IMR-90 (cell line): ENCODE measurements at regions not wholly inside any gene's neighbourhood (a gene's known extent, or its start where the extent isn't known, plus 50 kb on each side); places are given as distances from the start of the nearest gene placed in this dataset.

Experiments used
- ATAC-seq: fragments of 200-7000 bp; cut with Tn5 transposase; 2 replicates; pipeline ENCODE4 v1.9.1; 2020; ENCODE audit warnings: low read depth, mild to moderate bottlenecking, moderate library complexity
- BruUV-seq: library from RNA; stranded (reverse); fragments of 400-500 nt; replicated peaks from 2 replicates; lab custom pipeline; 2021; lab: Mats Ljungman, UMichigan
- CTCF ChIA-PET: fragments of 300-600 bp; formaldehyde crosslinking; extraction: SDS; loops from one replicate; lab custom pipeline; 2021; ENCODE audit warnings: antibody characterized with exemption; lab: Yijun Ruan, JAX
- POLR2A ChIA-PET: fragments of 300-600 bp; sonication (Branson Sonifier 250); formaldehyde crosslinking; loops from one replicate; lab custom pipeline; 2022; ENCODE audit warnings: antibody characterized with exemption; ENCODE audit not compliant: unreplicated experiment; lab: Charles Lee
- DNase-seq: peaks from one replicate; pipeline ENCODE4 v3.0.0; 2013
- H2AFZ ChIP-seq: replicated peaks from 2 replicates; pipeline ENCODE3; 2013; ENCODE audit warnings: low read length, mild to moderate bottlenecking; ENCODE audit not compliant: poor library complexity
- H2AK5ac ChIP-seq: 2 replicates; pipeline ENCODE4 v1.6.1; 2013; ENCODE audit warnings: low read depth, low read length, inconsistent platforms
- H2AK9ac ChIP-seq: replicated peaks from 2 replicates; pipeline ENCODE3; 2013; ENCODE audit warnings: mild to moderate bottlenecking, low read depth, low read length, moderate library complexity; ENCODE audit not compliant: poor library complexity
- H2BK120ac ChIP-seq: 2 replicates; pipeline ENCODE4 v1.6.1; 2013; ENCODE audit warnings: low read depth, low read length, inconsistent platforms
- H2BK15ac ChIP-seq: 3 replicates; pipeline ENCODE4 v1.6.1; 2013; ENCODE audit warnings: low read depth, low read length, inconsistent platforms
- H2BK20ac ChIP-seq: 2 replicates; pipeline ENCODE4 v1.6.1; 2013; ENCODE audit warnings: low read depth, mild to moderate bottlenecking, inconsistent platforms, low read length, moderate library complexity
- H2BK5ac ChIP-seq: 2 replicates; pipeline ENCODE4 v1.6.1; 2013; ENCODE audit warnings: mild to moderate bottlenecking, low read depth, low read length, inconsistent platforms; ENCODE audit not compliant: poor library complexity, severe bottlenecking
- H3K14ac ChIP-seq: replicated peaks from 2 replicates; pipeline ENCODE4 v1.6.1; 2013; ENCODE audit warnings: low read depth, low read length, inconsistent platforms
- H3K18ac ChIP-seq: 2 replicates; pipeline ENCODE4 v1.6.1; 2013; ENCODE audit warnings: low read depth, low read length, control low read depth
- H3K23ac ChIP-seq: 2 replicates; pipeline ENCODE4 v1.6.1; 2013; ENCODE audit warnings: low read depth, low read length, inconsistent platforms
- H3K27ac ChIP-seq: 2 replicates; pipeline ENCODE4 v1.5.1; 2013; ENCODE audit warnings: mild to moderate bottlenecking, control low read depth, low read length; ENCODE audit not compliant: insufficient read depth
- H3K27me3 ChIP-seq: 2 replicates; pipeline ENCODE4 v1.6.1; 2013; ENCODE audit warnings: low read length; ENCODE audit not compliant: control insufficient read depth, insufficient read depth
- H3K36me3 ChIP-seq: 2 replicates; pipeline ENCODE4 v1.6.1; 2013; ENCODE audit warnings: low read length, mixed read lengths; ENCODE audit not compliant: control insufficient read depth, insufficient read depth
- H3K4ac ChIP-seq: 2 replicates; pipeline ENCODE4 v1.6.1; 2013; ENCODE audit warnings: low read depth, low read length, inconsistent platforms
- H3K4me1 ChIP-seq: 2 replicates; pipeline ENCODE4 v1.6.1; 2013; ENCODE audit warnings: low read length, mixed read lengths; ENCODE audit not compliant: control insufficient read depth, insufficient read depth
- H3K4me2 ChIP-seq: 2 replicates; pipeline ENCODE4 v1.6.1; 2013; ENCODE audit warnings: low read depth, mild to moderate bottlenecking, control low read depth, low read length, moderate library complexity
- H3K4me3 ChIP-seq: 2 replicates; pipeline ENCODE4 v1.5.1; 2013; ENCODE audit warnings: low read depth, mild to moderate bottlenecking, control low read depth, low read length, moderate library complexity; ENCODE audit not compliant: insufficient read depth
- H3K56ac ChIP-seq: 2 replicates; pipeline ENCODE4 v1.6.1; 2013; ENCODE audit warnings: low read length, inconsistent platforms; ENCODE audit not compliant: insufficient read depth; ENCODE audit errors: extremely low read depth
- H3K79me1 ChIP-seq, 2 experiments: 2 replicates each; pipeline ENCODE4 v1.6.1; 2013; ENCODE audit warnings: low read length in 2 of 2, inconsistent platforms in 1 of 2, low read depth in 1 of 2
- H3K9ac ChIP-seq: 2 replicates; pipeline ENCODE4 v1.6.1; 2013; ENCODE audit warnings: low read depth, low read length, control low read depth
- H3K9me1 ChIP-seq: 2 replicates; pipeline ENCODE4 v1.6.1; 2013; ENCODE audit warnings: low read length, inconsistent platforms; ENCODE audit not compliant: insufficient read depth
- H3K9me3 ChIP-seq: 2 replicates; pipeline ENCODE4 v1.6.1; 2013; ENCODE audit warnings: low read length; ENCODE audit not compliant: control insufficient read depth, insufficient read depth
- H4K20me1 ChIP-seq: 2 replicates; pipeline ENCODE4 v1.6.1; 2013; ENCODE audit warnings: low read length, inconsistent platforms; ENCODE audit not compliant: insufficient read depth
- H4K5ac ChIP-seq: 2 replicates; pipeline ENCODE4 v1.6.1; 2013; ENCODE audit warnings: mild to moderate bottlenecking, low read depth, low read length, control low read depth
- H4K8ac ChIP-seq, 2 experiments: 2 replicates each; pipeline ENCODE4 v1.6.1; 2013; ENCODE audit warnings: low read depth in 2 of 2, low read length in 2 of 2, control low read depth in 1 of 2, inconsistent platforms in 1 of 2
- H4K91ac ChIP-seq: 2 replicates; pipeline ENCODE4 v1.6.1; 2013; ENCODE audit warnings: low read depth, low read length, inconsistent platforms; ENCODE audit not compliant: insufficient read depth
- CEBPB ChIP-seq: IDR thresholded peaks from 2 replicates; pipeline ENCODE4 v1.6.1; 2012; ENCODE audit warnings: low read depth, low read length, improper control_type of control experiment
- WGBS, 2 experiments: methylation state at CpG; one replicate each; pipeline versions ENCODE4 v1.1.5 to v1.1.7; 2013; ENCODE audit warnings: missing lambda C conversion rate in 2 of 2; ENCODE audit not compliant: insufficient read length in 1 of 2; ENCODE audit errors: extremely low coverage in 2 of 2; 5-methylcytosine and 5-hydroxymethylcytosine counted together
- dilution Hi-C: fragments of 300-500 bp; cut with HindIII; formaldehyde crosslinking; loops from one replicate; pipeline ENCODE4 v1.14.3; 2018; ENCODE audit warnings: low sequenced_read_pairs; ENCODE audit not compliant: unreplicated experiment
- in situ Hi-C: fragments of 300-500 bp; cut with MboI; formaldehyde crosslinking; loops from 3 replicates; pipeline ENCODE4 v1.14.3; 2019; ENCODE audit warnings: low sequenced_read_pairs, inconsistent platforms, mixed read lengths
- intact Hi-C: fragments of 100-400 bp; cut with micrococcal nuclease; formaldehyde crosslinking; loops from 2 replicates; pipeline ENCODE4 v1.10.0; 2022

- in situ Hi-C loops, result no loop called here
- ATAC-seq (no peak), DNase-seq (no peak)
- Histone ChIP-seq H2BK5ac (no peak overlapping the region), H3K23ac (peak overlapping the region; percentile 76; the same call in 1 of the 2 replicates), H3K9me3 (no peaks in the 10 kb centered on the region), H2BK20ac (no peak overlapping the region), H3K56ac (no peak overlapping the region), H3K27me3 (no peaks in the 10 kb centered on the region), H3K14ac (peak overlapping the region; percentile 90), H3K9me1 (peaks cover 47% of the 10 kb centered on the region), H4K5ac (no peak overlapping the region), H3K9ac (no peak overlapping the region), H4K8ac (no peak overlapping the region), H3K18ac (no peak overlapping the region), H2AK9ac (no peak overlapping the region), H2AK5ac (0 out of 2 replicates have a peak overlapping the region, but pooled peaks have one; percentile 3), H3K79me1 (peaks cover 26 to 89% of the 10 kb centered on the region in 2 experiments), H4K91ac (no peak overlapping the region), H3K36me3 (peaks cover 5% of the 10 kb centered on the region), H2BK120ac (no peak overlapping the region), H3K4ac (0 out of 2 replicates have a peak overlapping the region, but pooled peaks have one; percentile 55), H3K27ac (no peak overlapping the region), H2BK15ac (no peak overlapping the region), H4K20me1 (peaks cover 86% of the 10 kb centered on the region), H2AFZ (no peak overlapping the region), H3K4me2 (peak overlapping the region; percentile 73; the same call in 1 of the 2 replicates), H3K4me3 (no peak overlapping the region), H3K4me1 (peaks cover 40% of the 10 kb centered on the region)
- dilution Hi-C loops, result no loop called here
- intact Hi-C loops, result no loop called here
- TF ChIP-seq CEBPB, result no peak
- BruUV-seq, result no TSS peak
- POLR2A ChIA-PET, result interaction anchor here (0.6 kb wide), 1 partner anchor 28 kb away, joined by 16 read pairs; no protein-coding TSS in a partner anchor
- 73% methylated on average over 2 of the region's 5 CpGs; no CpG with 5 or more reads in 1 of the 2 experiments for WGBS, 2 experiments
- CTCF ChIA-PET, result no interaction called here
These were observed 113.3 kb downstream of the NAV1 start for GRCh38 chr1:201652181-201652580.
